Mesendoderm (in vitro differentiated cells): ENCODE measurements at regions not wholly inside any gene's neighbourhood (a gene's known extent, or its start where the extent isn't known, plus 50 kb on each side); places are given as distances from the start of the nearest gene placed in this dataset.

Experiments
- DNase-seq: peaks from one replicate; pipeline ENCODE4 v3.0.0; 2013
- H2AK5ac ChIP-seq: 2 replicates; pipeline ENCODE4 v1.6.1; 2013; ENCODE audit warnings: low read length, inconsistent platforms
- H2BK120ac ChIP-seq: 2 replicates; pipeline ENCODE4 v1.6.1; 2013; ENCODE audit warnings: low read depth, mild to moderate bottlenecking, low read length, moderate library complexity, mixed read lengths
- H2BK15ac ChIP-seq: replicated peaks from 2 replicates; pipeline ENCODE4 v1.6.1; 2013; ENCODE audit warnings: low read depth, mild to moderate bottlenecking, moderate library complexity
- H2BK5ac ChIP-seq: 2 replicates; pipeline ENCODE4 v1.6.1; 2013; ENCODE audit warnings: low read length, inconsistent platforms
- H3K18ac ChIP-seq: 2 replicates; pipeline ENCODE4 v1.6.1; 2013; ENCODE audit warnings: mild to moderate bottlenecking, low read length, mixed read lengths
- H3K23ac ChIP-seq: one replicate; pipeline ENCODE4 v1.6.1; 2013; ENCODE audit warnings: low read length
- H3K27ac ChIP-seq: 2 replicates; pipeline ENCODE4 v1.5.1; 2013; ENCODE audit warnings: low read depth, mild to moderate bottlenecking, inconsistent platforms, low read length, moderate library complexity
- H3K27me3 ChIP-seq: 2 replicates; pipeline ENCODE4 v1.6.1; 2013; ENCODE audit warnings: low read length, control low read depth, mild to moderate bottlenecking, inconsistent platforms; ENCODE audit not compliant: insufficient read depth, poor library complexity
- H3K36me3 ChIP-seq: 2 replicates; pipeline ENCODE4 v1.6.1; 2013; ENCODE audit warnings: low read length, inconsistent platforms; ENCODE audit not compliant: control insufficient read depth, insufficient read depth
- H3K4ac ChIP-seq: one replicate; pipeline ENCODE4 v1.6.1; 2013; ENCODE audit warnings: low read depth, mild to moderate bottlenecking, low read length, moderate library complexity
- H3K4me1 ChIP-seq: 2 replicates; pipeline ENCODE4 v1.6.1; 2013; ENCODE audit warnings: low read depth, low read length, inconsistent platforms; ENCODE audit not compliant: control insufficient read depth
- H3K4me2 ChIP-seq: 2 replicates; pipeline ENCODE4 v1.6.1; 2013; ENCODE audit warnings: low read length
- H3K4me3 ChIP-seq: 2 replicates; pipeline ENCODE4 v1.5.1; 2013; ENCODE audit warnings: mild to moderate bottlenecking, low read length
- H3K56ac ChIP-seq: one replicate; pipeline ENCODE4 v1.6.1; 2013; ENCODE audit warnings: low read length
- H3K79me1 ChIP-seq: 2 replicates; pipeline ENCODE4 v1.6.1; 2013; ENCODE audit warnings: low read length, inconsistent platforms
- H3K79me2 ChIP-seq: 2 replicates; pipeline ENCODE4 v1.6.1; 2013; ENCODE audit warnings: mild to moderate bottlenecking, low read length; ENCODE audit not compliant: control insufficient read depth, insufficient read depth
- H3K9ac ChIP-seq: 2 replicates; pipeline ENCODE4 v1.6.1; 2013; ENCODE audit warnings: low read length, inconsistent platforms
- H4K5ac ChIP-seq: one replicate; pipeline ENCODE4 v1.6.1; 2013; ENCODE audit warnings: low read length
- H4K8ac ChIP-seq: one replicate; pipeline ENCODE4 v1.6.1; 2013; ENCODE audit warnings: low read depth, mild to moderate bottlenecking, control low read depth, low read length, moderate library complexity
- WGBS: extraction: QIAGEN DNeasy Blood & Tissue Kit; methylation state at CpG from one replicate; pipeline ENCODE4 v1.1.7; 2013; ENCODE audit warnings: low lambda C conversion rate, missing lambda C conversion rate; ENCODE audit not compliant: insufficient coverage; ENCODE audit errors: extremely low coverage; 5-methylcytosine and 5-hydroxymethylcytosine counted together

DNA sequence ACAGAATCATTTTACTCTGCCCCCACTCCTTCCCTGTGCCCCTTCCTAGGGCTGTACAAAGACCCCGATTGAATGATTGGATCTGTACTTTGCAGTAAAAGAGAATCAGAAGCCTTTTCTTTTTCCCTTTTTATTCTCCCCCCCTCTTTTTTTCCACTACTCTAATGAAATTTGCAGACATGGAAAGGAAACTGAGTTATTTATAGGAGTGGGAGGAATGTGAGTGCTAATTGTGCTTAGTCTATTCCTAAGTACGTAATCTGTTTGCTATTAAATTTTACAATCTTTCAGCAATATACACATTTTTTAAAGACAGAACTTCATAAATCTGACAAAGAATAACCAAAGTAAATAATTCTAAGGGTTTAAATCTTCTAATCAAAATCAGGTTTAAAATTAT is 314.3 kb downstream of the MAP2K6 start:
- H3K27me3 ChIP-seq = no peaks in the 10 kb centered on the region
- H2AK5ac ChIP-seq = no peak overlapping the region

DNA sequence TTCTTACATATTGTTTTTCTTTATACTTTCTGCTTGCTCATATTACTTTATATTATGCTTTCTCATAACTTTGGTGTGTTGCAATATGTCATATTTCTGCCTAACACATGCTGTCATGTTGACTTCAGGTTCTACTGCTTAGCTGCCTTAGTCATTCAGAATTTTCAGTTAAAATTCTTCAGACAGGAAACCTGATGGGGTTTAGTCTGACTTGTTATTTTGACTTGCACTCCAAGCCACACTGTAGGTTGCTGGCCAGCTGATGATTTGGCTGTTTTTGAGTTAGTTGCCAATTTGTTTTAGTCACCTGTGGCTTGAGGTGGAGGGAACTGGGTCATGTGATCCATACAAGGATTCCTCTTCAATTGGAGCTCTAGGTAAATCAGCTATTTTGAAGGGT is 315.4 kb downstream of the MAP2K6 start:
- Histone ChIP-seq H3K36me3 (no peaks in the 10 kb centered on the region), H3K56ac (no peak overlapping the region), H4K5ac (no peak overlapping the region), H4K8ac (no peak overlapping the region), H3K4ac (no peak overlapping the region), H2AK5ac (no peak overlapping the region), H3K4me3 (no peak overlapping the region), H3K4me1 (no peaks in the 10 kb centered on the region), H3K27me3 (no peaks in the 10 kb centered on the region), H2BK120ac (no peak overlapping the region), H2BK5ac (no peak overlapping the region), H3K79me2 (no peaks in the 10 kb centered on the region), H3K23ac (no peak overlapping the region), H2BK15ac (no peak overlapping the region), H3K9ac (no peak overlapping the region), H3K79me1 (no peaks in the 10 kb centered on the region), H3K4me2 (no peak overlapping the region), H3K18ac (no peak overlapping the region), H3K27ac (no peak overlapping the region)
- no peak for DNase-seq

More for the DNA sequence above, 314.3 kb downstream of the MAP2K6 start:
- no peak overlapping the region for H3K9ac ChIP-seq
- WGBS = no CpG with 5 or more reads among the region's 2 CpGs
- H3K4me3 ChIP-seq = no peak overlapping the region
- no peak overlapping the region for H2BK15ac ChIP-seq
- no peak overlapping the region for H3K27ac ChIP-seq
- H3K79me1 ChIP-seq = no peaks in the 10 kb centered on the region
- H3K36me3 ChIP-seq = no peaks in the 10 kb centered on the region
- no peak overlapping the region for H3K18ac ChIP-seq
- H2BK120ac ChIP-seq = no peak overlapping the region
- no peak overlapping the region for H4K5ac ChIP-seq
- no peak overlapping the region for H3K4ac ChIP-seq
- H3K56ac ChIP-seq = no peak overlapping the region
- H3K23ac ChIP-seq = no peak overlapping the region
- H3K4me1 ChIP-seq = no peaks in the 10 kb centered on the region
- H3K4me2 ChIP-seq = no peak overlapping the region
- no peak overlapping the region for H2BK5ac ChIP-seq
- no peaks in the 10 kb centered on the region for H3K79me2 ChIP-seq
- H4K8ac ChIP-seq = no peak overlapping the region
- no peak for DNase-seq

DNA sequence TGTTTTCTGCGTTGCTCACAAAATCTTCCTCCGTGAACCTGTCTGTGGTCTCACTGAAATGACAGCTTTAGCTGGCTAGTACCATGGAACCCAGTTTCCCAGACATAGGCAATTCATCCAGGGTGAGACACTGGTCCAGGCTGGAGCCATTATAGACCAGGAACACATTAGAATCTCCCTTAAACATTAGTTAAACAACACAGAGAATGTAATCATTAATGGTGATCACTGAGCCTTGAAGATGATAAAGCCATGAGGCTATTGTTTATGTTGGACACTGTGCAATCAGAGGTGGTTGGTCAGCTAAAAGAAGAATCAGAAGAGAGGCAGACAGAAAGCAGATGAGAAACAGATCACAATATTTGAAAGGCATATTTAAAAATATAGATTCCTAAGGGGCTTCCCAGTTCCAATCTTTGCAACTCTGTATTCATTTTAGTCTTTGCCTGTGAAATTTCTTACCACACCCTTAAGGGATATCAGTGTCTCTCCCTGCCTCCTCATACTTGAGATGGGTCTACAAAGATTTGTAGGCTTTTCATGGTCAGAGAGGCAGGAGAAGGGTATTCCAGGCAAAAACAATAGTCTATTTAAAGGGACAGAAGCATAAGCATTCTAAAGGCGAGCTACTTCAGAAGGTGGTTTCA is 317.9 kb downstream of the MAP2K6 start:
- H3K18ac ChIP-seq = no peak overlapping the region
- H3K79me2 ChIP-seq = no peaks in the 10 kb centered on the region
- H3K36me3 ChIP-seq = no peaks in the 10 kb centered on the region
- H3K79me1 ChIP-seq = no peaks in the 10 kb centered on the region
- H3K4me2 ChIP-seq = no peak overlapping the region
- no peak overlapping the region for H2BK120ac ChIP-seq
- DNase-seq = no peak
- H3K27ac ChIP-seq = no peak overlapping the region
- no peaks in the 10 kb centered on the region for H3K27me3 ChIP-seq
- H2BK15ac ChIP-seq = no peak overlapping the region
- no peak overlapping the region for H3K9ac ChIP-seq
- WGBS = no CpG with 5 or more reads among the region's 3 CpGs
- H3K56ac ChIP-seq = no peak overlapping the region
- no peak overlapping the region for H3K23ac ChIP-seq
- no peak overlapping the region for H2BK5ac ChIP-seq
- no peak overlapping the region for H3K4me3 ChIP-seq
- no peaks in the 10 kb centered on the region for H3K4me1 ChIP-seq
- no peak overlapping the region for H4K8ac ChIP-seq
- H3K4ac ChIP-seq = no peak overlapping the region
- no peak overlapping the region for H2AK5ac ChIP-seq
- no peak overlapping the region for H4K5ac ChIP-seq

DNA sequence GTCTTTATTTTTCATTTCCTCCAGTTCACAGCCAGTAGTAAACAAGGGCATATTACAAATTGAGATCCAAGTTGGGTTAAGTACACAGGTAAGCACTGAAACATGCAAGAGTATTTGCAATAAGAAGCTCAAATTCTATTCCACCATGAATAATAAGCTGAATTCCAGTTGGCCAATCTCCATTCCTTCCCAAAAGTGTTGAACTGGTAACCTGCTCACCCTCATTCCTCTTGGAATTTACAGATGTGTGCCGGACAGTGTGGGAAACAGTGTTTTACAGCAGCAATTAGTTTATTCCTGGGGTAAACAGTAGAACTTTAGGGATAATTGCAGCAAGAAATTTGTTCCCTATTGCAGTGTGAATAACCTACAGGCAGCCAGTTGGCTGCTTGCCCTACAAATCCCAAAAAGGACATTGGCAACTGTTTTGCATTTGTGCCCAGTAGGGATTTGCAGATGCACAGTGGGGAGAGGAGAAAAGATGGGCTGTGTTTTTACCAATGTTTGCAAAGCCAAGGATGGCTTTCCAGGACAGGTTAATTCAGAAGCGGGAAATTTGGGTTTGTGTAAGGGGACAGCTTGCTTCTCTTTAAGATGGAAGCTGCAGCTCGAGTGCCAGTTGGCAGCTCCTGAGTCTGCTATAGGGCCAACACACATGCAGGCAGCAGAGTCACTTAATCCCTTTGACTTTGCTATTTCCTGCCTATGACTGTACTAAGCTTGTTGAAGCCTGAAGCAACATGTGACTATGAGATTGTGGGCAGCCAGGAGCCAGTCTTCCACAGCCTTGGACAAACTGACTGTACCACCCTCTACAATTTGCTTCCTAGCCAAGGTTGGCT is 318.9 kb downstream of the MAP2K6 start:
- Histone ChIP-seq H3K27me3 (no peaks in the 10 kb centered on the region), H3K4me2 (no peak overlapping the region), H3K27ac (no peak overlapping the region), H3K79me2 (no peaks in the 10 kb centered on the region), H2BK5ac (no peak overlapping the region), H3K23ac (no peak overlapping the region), H3K18ac (no peak overlapping the region), H3K4me1 (no peaks in the 10 kb centered on the region), H3K4ac (no peak overlapping the region), H2AK5ac (no peak overlapping the region), H3K9ac (no peak overlapping the region), H4K8ac (no peak overlapping the region), H3K4me3 (no peak overlapping the region), H4K5ac (no peak overlapping the region), H3K79me1 (no peaks in the 10 kb centered on the region), H2BK15ac (no peak overlapping the region), H2BK120ac (no peak overlapping the region), H3K56ac (no peak overlapping the region), H3K36me3 (no peaks in the 10 kb centered on the region)
- DNase-seq = peak; percentile 33
- no CpG with 5 or more reads among the region's 3 CpGs for WGBS

DNA sequence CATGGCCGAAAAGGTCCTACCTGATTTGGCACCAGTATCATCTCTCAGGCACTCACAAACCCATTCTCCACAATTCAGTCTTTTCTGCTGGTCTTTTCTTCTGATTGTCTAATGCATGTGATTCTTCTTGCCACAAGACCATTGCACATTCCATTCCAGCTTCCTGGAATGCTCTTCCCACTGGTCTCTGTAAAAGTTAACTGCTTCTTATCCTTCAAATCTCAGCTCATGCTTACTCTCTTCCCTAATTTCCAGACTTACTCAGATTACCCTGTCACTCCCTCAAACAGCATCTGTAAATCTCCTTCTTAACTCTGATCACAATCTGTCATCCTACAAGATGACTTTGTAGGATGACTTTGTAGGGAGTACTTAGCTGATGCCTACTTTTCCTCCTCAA is 320.2 kb downstream of the MAP2K6 start:
- Histone ChIP-seq H4K5ac (no peak overlapping the region), H3K4me2 (no peak overlapping the region), H2BK5ac (no peak overlapping the region), H3K9ac (no peak overlapping the region), H3K27me3 (no peaks in the 10 kb centered on the region), H4K8ac (no peak overlapping the region), H3K4me1 (no peaks in the 10 kb centered on the region), H3K18ac (no peak overlapping the region), H2AK5ac (no peak overlapping the region), H2BK15ac (no peak overlapping the region), H3K27ac (no peak overlapping the region), H3K36me3 (no peaks in the 10 kb centered on the region), H2BK120ac (no peak overlapping the region), H3K79me2 (no peaks in the 10 kb centered on the region), H3K56ac (no peak overlapping the region), H3K4ac (no peak overlapping the region), H3K79me1 (no peaks in the 10 kb centered on the region), H3K4me3 (no peak overlapping the region), H3K23ac (no peak overlapping the region)
- peak; percentile 11 for DNase-seq
- WGBS = no CpG with 5 or more reads among the region's 1 CpG
